NCI-H1105 (cell line): ENCODE measurements at regions not wholly inside any gene's neighbourhood (a gene's known extent, or its start where the extent isn't known, plus 50 kb on each side); places are given as distances from the start of the nearest gene placed in this dataset.
A peak's percentile ranks its signal among the peaks of the same experiment; 100 is the strongest.

Experiments
- DNase-seq: peaks from one replicate; lab custom pipeline; 2025; lab: John Stamatoyannopoulos, UW

DNA sequence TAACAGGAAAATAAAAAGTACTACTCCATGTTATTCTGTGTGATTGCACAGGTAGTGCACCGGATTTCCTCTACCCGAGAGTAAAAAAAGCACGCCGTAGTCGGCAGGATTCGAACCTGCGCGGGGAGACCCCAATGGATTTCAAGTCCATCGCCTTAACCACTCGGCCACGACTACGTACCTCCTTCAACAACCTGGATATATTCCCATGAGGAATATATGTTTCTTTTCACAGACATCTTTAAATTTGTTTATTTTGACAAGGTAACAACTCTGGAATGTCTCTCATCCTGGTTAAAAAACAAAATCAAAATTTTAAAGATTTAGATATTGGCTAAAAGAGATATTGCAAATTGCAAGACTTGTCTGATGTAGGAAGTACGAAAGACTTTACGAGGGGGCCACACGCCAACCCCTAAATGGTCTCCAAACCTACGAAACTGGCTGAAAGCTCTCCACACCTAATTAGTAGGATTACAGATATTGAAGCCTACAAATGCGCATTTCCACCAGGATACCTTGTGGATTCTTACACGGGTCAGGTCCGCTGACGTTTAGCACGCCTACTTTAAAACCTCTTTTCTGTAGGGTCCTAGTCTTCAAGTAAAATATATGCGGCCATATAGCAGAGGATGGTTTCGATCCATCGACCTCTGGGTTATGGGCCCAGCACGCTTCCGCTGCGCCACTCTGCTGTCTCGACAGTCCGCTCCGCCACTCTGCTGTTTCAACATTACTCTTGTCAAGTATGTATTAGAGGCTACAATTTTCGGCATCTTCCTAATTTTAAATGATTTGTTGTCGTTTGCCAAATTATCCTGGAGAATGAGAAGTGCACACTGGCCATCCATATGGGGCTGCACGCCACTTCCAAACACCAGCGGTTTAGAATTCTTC lies 52.2 kb upstream of the BTN3A2 start:
- DNase-seq: peak; percentile 81
